ENCODE measurements at regions not wholly inside any gene's neighbourhood (a gene's known extent, or its start where the extent isn't known, plus 50 kb on each side); places are given as distances from the start of the nearest gene placed in this dataset.

- no peak for TF ChIP-seq CTCF (IDR thresholded peaks at IDR 0.05; ENCODE audit: insufficient read depth, low read length)
- DNase-seq (ENCODE audit: low read depth): no peak
- H3K4me3 ChIP-seq (ENCODE audit: low read depth, low read length): no peak overlapping the region
Observed at GRCh38 chr1:218742467-218743262, 397.5 kb downstream of the TGFB2 start.

GRCh38 chr1:218743861-218744505 lies 398.8 kb downstream of the TGFB2 start:
- H3K4me3 ChIP-seq (ENCODE audit: low read depth, low read length): no peak overlapping the region
- DNase-seq (ENCODE audit: low read depth): no peak
- no peak for TF ChIP-seq CTCF (IDR thresholded peaks at IDR 0.05; ENCODE audit: insufficient read depth, low read length)

GRCh38 chr1:218748071-218748470 lies 402.9 kb downstream of the TGFB2 start:
- DNase-seq (ENCODE audit: low read depth): peak; percentile 39
- H3K4me3 ChIP-seq (ENCODE audit: low read depth, low read length): no peak overlapping the region
- no peak for TF ChIP-seq CTCF (IDR thresholded peaks at IDR 0.05; ENCODE audit: insufficient read depth, low read length)

- no peak for DNase-seq (ENCODE audit: low read depth)
- TF ChIP-seq CTCF (IDR thresholded peaks at IDR 0.05; ENCODE audit: insufficient read depth, low read length): no peak
- H3K4me3 ChIP-seq (ENCODE audit: low read depth, low read length): no peak overlapping the region
Observed at GRCh38 chr1:218750216-218750970, 405.3 kb downstream of the TGFB2 start.

- TF ChIP-seq CTCF (IDR thresholded peaks at IDR 0.05; ENCODE audit: insufficient read depth, low read length): no peak
- DNase-seq (ENCODE audit: low read depth): no peak
- H3K4me3 ChIP-seq (ENCODE audit: low read depth, low read length): no peak overlapping the region
Observed at GRCh38 chr1:218751208-218751948, 406.2 kb downstream of the TGFB2 start.

- H3K4me3 ChIP-seq (ENCODE audit: low read depth, low read length): no peak overlapping the region
- no peak for TF ChIP-seq CTCF (IDR thresholded peaks at IDR 0.05; ENCODE audit: insufficient read depth, low read length)
- DNase-seq (ENCODE audit: low read depth): no peak
Observed at GRCh38 chr1:218752126-218752525, 407.0 kb downstream of the TGFB2 start.

All from fibroblast of the aortic adventitia (primary cell).